ENCODE measurements at regions not wholly inside any gene's neighbourhood (a gene's known extent, or its start where the extent isn't known, plus 50 kb on each side); places are given as distances from the start of the nearest gene placed in this dataset.
"Not testable (repeated sequence)": the region's sequence is repeated elsewhere in the genome, so short reads cannot be mapped to it uniquely, and the experiment has no call there.

DNA sequence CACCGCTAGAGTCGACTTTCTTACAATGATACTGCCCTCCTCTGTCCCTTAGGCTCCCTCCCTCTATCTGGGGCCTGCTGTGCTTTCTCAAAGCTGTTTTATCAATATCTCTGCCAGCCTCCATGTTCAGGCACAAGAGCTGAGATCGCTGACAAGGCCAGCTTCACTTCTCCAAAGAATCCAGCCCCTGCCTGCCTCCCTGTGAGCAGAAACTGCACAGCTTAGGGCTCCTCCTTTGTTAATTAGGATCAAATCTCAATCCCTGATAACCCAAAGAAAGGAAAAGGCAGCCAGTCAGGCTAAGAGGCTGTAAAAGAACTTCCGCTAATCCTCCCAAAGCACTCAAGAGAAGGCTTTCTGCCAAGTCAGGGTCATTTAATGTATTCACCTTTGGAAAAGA lies 616.0 kb upstream of the CDH11 start:
- peaks cover 4% of the 10 kb centered on the region for H3K9me3 Mint-ChIP-seq
- DNase-seq, result no peak
- H3K27me3 Mint-ChIP-seq, result no peaks in the 10 kb centered on the region
- H3K4me1 Mint-ChIP-seq (ENCODE audit: low read depth), result no peaks in the 10 kb centered on the region
- no peak overlapping the region for H3K4me3 Mint-ChIP-seq
- H3K36me3 Mint-ChIP-seq (ENCODE audit: low read depth), result no peaks in the 10 kb centered on the region
- H3K27ac Mint-ChIP-seq, result no peak overlapping the region

DNA sequence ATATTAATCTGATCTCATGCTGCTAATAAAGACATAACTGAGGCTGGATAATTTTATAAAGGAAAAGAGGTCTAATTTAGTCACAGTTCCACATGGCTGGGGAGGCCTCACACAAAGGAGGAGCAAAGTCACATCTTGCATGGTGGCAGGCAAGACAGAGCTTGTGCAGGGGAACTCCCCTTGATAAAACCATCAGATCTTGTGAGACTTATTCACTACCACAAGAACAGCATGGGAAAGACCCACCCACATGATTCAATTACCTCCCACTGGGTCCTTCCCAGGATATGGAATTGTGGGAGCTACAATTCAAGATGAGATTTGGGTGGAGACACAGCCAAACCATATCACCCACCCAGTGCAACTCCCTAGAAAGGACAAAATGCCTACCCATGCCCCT lies 613.8 kb upstream of the CDH11 start:
- H3K4me1 Mint-ChIP-seq (ENCODE audit: low read depth); H3K36me3 Mint-ChIP-seq (ENCODE audit: low read depth); H3K9me3 Mint-ChIP-seq; DNase-seq; H3K4me3 Mint-ChIP-seq; H3K27ac Mint-ChIP-seq; H3K27me3 Mint-ChIP-seq: not testable (repeated sequence)

DNA sequence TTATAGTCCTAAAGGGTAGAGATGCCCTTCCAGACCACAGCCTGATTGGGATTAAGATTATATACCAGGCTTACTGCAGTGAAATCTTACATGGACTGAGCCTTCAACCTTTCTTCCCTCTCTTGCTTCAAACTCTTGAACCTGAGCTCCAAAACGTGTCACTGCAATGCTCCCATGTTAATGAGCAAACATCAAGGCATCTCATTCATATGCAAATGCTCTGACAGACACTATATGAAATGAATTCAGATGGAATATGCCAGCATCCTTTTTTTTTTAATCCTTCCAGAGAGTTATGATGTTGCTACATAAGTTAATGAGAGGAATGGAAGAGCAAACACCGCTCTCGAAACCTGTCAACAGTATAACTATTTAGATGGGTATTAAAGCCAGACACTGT lies 611.9 kb upstream of the CDH11 start:
- H3K9me3 Mint-ChIP-seq, result peaks cover 6% of the 10 kb centered on the region
- no peaks in the 10 kb centered on the region for H3K27me3 Mint-ChIP-seq
- no peak overlapping the region for H3K4me3 Mint-ChIP-seq
- DNase-seq, result no peak
- no peak overlapping the region for H3K27ac Mint-ChIP-seq
- no peaks in the 10 kb centered on the region for H3K36me3 Mint-ChIP-seq (ENCODE audit: low read depth)
- no peaks in the 10 kb centered on the region for H3K4me1 Mint-ChIP-seq (ENCODE audit: low read depth)

DNA sequence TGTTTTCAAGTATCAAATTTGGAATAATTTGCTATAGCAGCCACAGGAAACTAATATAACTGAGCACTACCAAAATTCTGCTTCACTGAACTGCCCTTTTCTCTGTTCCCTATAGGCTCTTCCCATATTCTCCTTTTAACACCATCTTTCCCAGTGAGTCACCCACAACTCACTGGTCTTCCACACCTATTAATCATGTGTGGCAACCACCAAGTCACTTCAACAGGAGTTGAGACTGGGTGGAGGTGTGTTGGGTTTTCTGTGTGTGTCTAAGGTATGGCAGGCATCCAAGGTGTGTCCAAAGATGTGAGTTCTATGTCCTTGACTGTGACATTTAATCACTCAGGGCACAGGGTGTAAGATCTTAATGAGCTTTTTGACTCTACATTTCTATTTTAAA lies 610.0 kb upstream of the CDH11 start:
- Mint-ChIP-seq H3K9me3 (peaks cover 6% of the 10 kb centered on the region), H3K4me3 (no peak overlapping the region), H3K27ac (no peak overlapping the region), H3K4me1 (ENCODE audit: low read depth) (no peaks in the 10 kb centered on the region), H3K27me3 (no peaks in the 10 kb centered on the region), H3K36me3 (ENCODE audit: low read depth) (no peaks in the 10 kb centered on the region)
- DNase-seq, result no peak

DNA sequence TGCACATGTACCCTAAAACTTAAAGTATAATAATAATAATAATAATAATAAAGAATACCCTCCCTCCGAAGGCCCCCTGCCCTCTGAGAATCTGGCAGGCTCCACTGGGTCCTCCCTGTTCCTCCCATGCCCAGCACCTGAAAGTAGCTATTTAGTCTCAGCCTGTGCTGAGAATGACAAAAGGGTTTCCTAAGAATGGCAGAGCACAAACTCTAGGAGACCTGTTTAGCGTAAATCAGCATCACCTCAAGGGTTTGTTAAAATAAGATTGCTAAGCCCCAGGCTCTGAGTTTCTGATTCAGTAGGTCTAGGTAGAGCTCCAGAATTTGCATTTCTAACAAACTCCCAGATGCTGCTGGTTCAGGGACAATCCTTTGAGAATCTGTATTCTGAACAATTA lies 606.8 kb upstream of the CDH11 start:
- H3K9me3 Mint-ChIP-seq, result peaks cover 3% of the 10 kb centered on the region
- H3K36me3 Mint-ChIP-seq (ENCODE audit: low read depth), result no peaks in the 10 kb centered on the region
- DNase-seq, result no peak
- no peak overlapping the region for H3K27ac Mint-ChIP-seq
- no peak overlapping the region for H3K4me3 Mint-ChIP-seq
- H3K4me1 Mint-ChIP-seq (ENCODE audit: low read depth), result no peaks in the 10 kb centered on the region
- H3K27me3 Mint-ChIP-seq, result no peaks in the 10 kb centered on the region

DNA sequence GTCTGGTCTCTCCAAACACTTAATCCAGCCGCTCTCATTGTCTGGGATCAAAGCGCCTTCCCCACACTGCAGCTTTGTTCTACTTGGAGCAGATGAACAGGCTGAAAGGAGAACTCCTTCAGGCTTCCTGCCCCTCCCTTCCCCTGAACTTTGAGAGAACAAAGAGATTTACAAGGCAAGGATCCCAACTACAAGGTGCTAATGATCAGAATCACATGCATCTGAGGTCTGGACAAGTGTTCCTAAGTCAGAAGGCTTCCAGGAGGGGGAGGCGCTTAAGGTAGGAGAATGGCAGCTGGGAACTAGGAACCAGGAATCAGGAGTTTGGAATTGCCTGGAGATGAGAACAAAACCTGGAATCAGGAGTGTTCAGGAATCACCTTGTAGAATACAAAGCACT lies 606.3 kb upstream of the CDH11 start:
- no peak for DNase-seq
- H3K27me3 Mint-ChIP-seq, result no peaks in the 10 kb centered on the region
- H3K4me1 Mint-ChIP-seq (ENCODE audit: low read depth), result no peaks in the 10 kb centered on the region
- no peak overlapping the region for H3K27ac Mint-ChIP-seq
- no peak overlapping the region for H3K4me3 Mint-ChIP-seq
- peaks cover 3% of the 10 kb centered on the region for H3K9me3 Mint-ChIP-seq
- H3K36me3 Mint-ChIP-seq (ENCODE audit: low read depth), result no peaks in the 10 kb centered on the region

DNA sequence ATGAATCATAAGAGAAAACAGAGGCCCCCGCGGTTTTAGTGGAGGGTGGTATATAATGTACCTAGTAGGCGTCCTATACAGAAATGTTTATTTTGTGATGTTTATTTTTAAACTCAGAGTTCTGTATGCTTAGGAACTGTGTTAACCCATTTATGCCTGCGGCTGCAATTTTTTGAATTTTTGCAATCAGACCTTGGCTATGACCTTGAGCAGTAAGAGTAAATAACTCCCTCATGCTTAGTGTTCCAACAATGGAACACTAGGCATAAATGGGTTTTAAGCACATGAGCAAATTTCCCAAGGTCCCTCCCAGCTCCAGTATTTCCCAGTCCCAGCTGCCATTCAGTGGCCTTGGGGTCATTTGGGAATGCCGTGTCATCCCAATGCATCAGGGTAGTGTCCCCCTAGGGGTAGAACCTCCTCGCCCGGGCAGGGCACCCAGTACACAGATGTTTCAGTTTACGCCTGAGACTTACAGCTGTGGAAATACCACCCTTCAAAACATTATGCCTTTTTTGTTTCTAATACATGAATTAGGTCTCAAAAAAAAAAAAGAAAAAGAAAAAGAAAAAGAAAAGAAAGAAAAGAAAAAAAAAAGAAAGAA lies 605.8 kb upstream of the CDH11 start:
- H3K9me3 Mint-ChIP-seq, result peaks cover 3% of the 10 kb centered on the region
- no peak overlapping the region for H3K4me3 Mint-ChIP-seq
- H3K27me3 Mint-ChIP-seq, result no peaks in the 10 kb centered on the region
- no peaks in the 10 kb centered on the region for H3K36me3 Mint-ChIP-seq (ENCODE audit: low read depth)
- no peak for DNase-seq
- no peaks in the 10 kb centered on the region for H3K4me1 Mint-ChIP-seq (ENCODE audit: low read depth)
- H3K27ac Mint-ChIP-seq, result no peak overlapping the region

DNA sequence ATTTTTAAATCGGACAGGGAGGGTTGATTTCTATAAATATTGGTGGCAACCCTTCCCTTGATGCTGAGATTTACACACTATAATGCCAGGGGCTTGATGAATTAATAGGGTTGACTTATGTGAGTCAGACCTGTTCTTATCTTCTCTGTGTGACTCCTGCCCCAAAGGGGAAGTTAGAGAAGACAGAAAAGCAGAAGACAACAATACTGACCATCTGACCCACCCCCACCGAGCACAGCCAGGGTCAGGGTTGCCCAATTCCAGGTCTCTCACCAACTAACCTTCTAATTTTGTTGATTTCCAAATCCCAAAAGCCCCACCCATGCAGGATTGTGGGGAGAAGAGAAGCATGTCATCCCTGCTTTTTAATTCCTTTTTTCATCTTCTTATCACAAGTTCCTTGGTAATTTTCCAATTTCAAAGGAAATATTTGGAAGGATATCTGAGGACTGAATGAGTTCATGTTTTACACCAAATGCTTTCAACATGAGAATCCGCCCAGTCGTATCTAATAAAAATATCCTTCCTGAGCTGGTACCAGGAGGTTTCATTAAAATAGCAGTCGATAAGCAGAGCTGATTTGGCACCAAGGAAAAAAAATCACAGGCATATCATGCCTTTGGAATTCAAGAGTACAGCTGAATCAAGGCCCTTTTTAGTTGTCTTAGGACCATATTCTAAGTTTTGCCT lies 603.4 kb upstream of the CDH11 start:
- Mint-ChIP-seq H3K36me3 (ENCODE audit: low read depth) (no peaks in the 10 kb centered on the region), H3K4me3 (no peak overlapping the region), H3K9me3 (no peaks in the 10 kb centered on the region), H3K27ac (no peak overlapping the region), H3K27me3 (no peaks in the 10 kb centered on the region), H3K4me1 (ENCODE audit: low read depth) (no peaks in the 10 kb centered on the region)
- DNase-seq, result no peak

DNA sequence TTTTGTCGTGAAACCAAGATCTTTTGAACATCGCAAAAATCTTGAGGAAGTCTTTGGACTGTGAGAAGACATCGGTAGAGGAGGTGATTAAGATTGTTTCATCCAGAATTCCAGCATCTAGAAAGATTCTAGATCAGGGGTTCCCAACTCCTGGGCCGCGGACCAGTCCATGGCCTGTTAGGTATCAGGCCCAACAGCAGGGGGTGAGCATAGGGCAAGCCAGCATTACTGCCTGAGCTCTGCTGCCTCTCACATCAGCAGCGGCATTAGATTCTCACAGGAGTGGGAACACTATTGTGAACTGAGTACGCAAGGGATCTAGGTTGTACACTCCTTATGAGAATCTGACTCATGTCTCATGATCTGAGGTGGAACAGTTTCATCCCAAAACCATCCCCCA lies 600.6 kb upstream of the CDH11 start:
- Mint-ChIP-seq H3K27me3 (no peaks in the 10 kb centered on the region), H3K4me1 (ENCODE audit: low read depth) (no peaks in the 10 kb centered on the region), H3K4me3 (no peak overlapping the region), H3K9me3 (peaks cover 2% of the 10 kb centered on the region), H3K27ac (no peak overlapping the region), H3K36me3 (ENCODE audit: low read depth) (no peaks in the 10 kb centered on the region)
- no peak for DNase-seq

DNA sequence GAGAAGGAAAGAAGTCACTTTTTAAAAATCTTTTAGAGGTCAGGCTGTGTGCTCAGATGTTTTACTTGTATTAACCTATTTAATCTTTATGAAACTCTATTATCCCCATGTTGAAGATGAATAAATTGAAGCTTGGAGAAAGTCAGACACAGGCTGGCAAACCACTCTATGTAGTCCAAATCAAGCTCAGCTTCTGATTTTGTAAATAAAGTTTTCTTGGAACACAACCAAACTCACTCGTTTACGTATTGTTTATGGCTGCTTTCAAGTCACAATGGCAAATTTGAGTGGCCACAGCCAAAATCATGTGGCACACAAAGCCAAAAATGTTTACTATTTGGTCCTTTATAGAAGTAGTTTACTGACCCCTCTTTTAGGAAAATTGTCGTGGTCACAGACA lies 596.0 kb upstream of the CDH11 start:
- H3K27me3 Mint-ChIP-seq, result no peaks in the 10 kb centered on the region

DNA sequence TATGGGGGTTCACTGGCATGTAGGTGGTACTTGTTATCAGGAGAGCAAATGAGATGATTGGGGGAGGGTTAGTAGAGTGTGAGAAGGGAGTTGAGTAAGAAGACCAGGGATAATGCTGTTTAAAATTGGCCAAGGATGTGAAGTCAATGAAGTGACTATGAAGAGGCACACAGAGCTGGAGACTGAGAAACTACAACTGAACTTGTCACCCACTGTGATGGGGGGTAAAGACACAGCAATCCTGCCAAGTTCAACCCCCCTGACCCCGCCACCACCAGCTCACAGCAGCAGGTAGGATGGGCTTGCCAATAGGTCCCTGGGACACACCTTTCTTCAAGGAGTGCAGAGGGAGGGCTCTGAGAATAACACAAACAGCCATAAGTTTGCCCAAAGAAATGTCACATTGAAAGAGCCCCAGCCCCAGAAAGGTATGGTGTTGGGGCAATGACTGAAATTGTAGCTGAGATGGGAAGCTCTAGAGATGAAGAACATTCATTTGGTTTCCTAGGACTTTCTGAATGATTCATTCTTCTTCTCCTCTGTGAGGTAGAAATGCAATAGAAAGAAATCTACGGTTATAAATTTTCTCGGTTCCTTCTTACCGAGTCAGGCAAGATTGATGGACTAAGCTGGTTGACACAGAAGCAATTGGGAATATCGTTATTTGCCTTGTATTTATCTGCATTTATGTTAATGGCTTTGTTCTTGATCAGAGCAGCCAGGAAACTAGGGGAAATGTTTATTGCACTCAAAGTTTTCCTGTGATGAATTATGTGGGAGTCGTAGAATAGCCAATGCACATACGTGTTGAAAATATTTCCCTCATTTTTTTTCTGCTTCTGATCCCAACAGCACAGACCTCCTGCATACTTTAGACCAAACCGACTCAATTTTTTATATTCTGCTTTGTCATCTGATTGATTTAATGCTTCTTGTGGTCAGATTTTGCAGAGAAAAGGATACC lies 595.2 kb upstream of the CDH11 start:
- no peak overlapping the region for H3K27ac Mint-ChIP-seq
- no peak for DNase-seq
- H3K36me3 Mint-ChIP-seq (ENCODE audit: low read depth), result no peaks in the 10 kb centered on the region
- no peaks in the 10 kb centered on the region for H3K4me1 Mint-ChIP-seq (ENCODE audit: low read depth)
- no peaks in the 10 kb centered on the region for H3K27me3 Mint-ChIP-seq
- no peak overlapping the region for H3K4me3 Mint-ChIP-seq
- peaks cover 7% of the 10 kb centered on the region for H3K9me3 Mint-ChIP-seq

More for the DNA sequence above, 596.0 kb upstream of the CDH11 start:
- Mint-ChIP-seq H3K36me3 (ENCODE audit: low read depth) (no peaks in the 10 kb centered on the region), H3K27ac (no peak overlapping the region), H3K9me3 (peaks cover 7% of the 10 kb centered on the region), H3K4me1 (ENCODE audit: low read depth) (no peaks in the 10 kb centered on the region), H3K4me3 (no peak overlapping the region)
- DNase-seq, result no peak

DNA sequence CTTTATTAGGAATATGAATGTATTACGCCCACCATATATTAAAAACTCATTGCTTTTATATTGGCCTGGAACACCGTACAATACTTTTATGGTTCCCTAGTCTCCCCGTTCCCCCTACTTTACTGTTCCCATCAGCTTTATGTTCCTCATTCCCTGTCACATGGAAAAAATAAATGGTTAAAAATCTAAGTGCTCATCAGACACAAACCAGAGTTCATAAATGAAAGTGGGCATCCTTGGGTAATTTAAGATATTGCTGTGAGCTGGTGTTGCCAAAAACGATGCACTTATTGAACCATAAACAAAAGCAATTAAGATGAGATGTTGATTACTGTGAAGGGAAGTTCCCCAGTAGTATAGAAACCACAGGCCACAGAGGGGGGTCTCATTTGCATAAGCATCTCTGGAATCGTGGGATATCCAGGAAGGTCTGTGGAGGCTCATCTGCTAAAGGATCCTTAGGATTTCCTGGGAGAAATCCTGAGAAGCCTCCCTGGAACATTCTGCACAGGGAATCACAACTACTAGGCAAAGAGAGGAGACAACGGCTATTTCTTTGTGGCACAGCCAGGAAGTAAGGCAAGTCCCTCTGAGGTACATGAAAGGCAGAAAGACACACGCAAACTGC lies 591.4 kb upstream of the CDH11 start:
- Mint-ChIP-seq H3K4me1 (ENCODE audit: low read depth) (no peaks in the 10 kb centered on the region), H3K36me3 (ENCODE audit: low read depth) (no peaks in the 10 kb centered on the region), H3K27ac (no peak overlapping the region), H3K9me3 (peaks cover 13% of the 10 kb centered on the region), H3K4me3 (no peak overlapping the region), H3K27me3 (no peaks in the 10 kb centered on the region)
- DNase-seq, result no peak

DNA sequence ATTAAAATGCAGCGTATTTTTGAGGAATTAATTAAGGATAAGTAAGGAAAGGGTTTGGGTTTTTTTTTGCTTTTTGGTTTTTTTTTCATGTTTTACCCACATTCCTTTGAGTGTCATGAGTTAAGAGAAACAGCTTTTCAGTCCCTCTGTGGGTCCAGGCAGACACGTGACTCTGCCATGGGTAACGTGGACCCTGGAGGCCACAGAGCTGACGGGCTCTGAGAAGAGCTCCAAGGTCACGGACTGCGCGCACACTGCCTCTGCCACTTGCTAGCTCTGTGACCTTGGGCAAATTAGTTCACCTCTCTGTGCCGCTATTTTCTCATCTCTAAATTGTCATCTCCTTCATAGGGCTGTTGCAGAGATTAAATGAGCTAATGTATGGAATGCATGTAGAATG lies 588.2 kb upstream of the CDH11 start:
- Mint-ChIP-seq H3K4me3 (no peak overlapping the region), H3K27ac (no peak overlapping the region), H3K4me1 (ENCODE audit: low read depth) (no peaks in the 10 kb centered on the region), H3K36me3 (ENCODE audit: low read depth) (no peaks in the 10 kb centered on the region), H3K9me3 (peaks cover 11% of the 10 kb centered on the region), H3K27me3 (no peaks in the 10 kb centered on the region)
- DNase-seq, result no peak

DNA sequence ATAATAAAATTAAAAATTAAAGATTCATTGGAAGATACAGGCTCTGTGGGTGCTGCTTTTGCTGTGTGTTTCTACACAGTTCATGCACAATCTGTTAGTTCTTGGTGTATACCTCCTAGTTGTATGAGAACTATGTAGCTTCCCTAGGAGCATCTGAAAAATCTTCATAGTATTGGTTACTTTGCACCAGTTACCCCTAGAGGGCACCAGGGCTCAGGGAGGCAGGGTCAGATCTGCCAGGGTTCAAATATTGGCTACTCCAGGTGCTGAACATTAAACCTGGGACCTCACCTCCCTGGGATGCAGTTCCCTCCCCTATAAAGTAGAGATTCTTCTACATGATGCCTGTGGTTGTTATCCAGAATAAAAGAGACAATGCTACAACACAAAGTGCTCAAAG lies 583.0 kb upstream of the CDH11 start:
- Mint-ChIP-seq H3K36me3 (ENCODE audit: low read depth) (no peaks in the 10 kb centered on the region), H3K27me3 (no peaks in the 10 kb centered on the region), H3K27ac (no peak overlapping the region), H3K4me3 (no peak overlapping the region), H3K9me3 (peaks cover 7% of the 10 kb centered on the region), H3K4me1 (ENCODE audit: low read depth) (no peaks in the 10 kb centered on the region)
- DNase-seq, result no peak
